ENCODE measurements at regions not wholly inside any gene's neighbourhood (a gene's known extent, or its start where the extent isn't known, plus 50 kb on each side); places are given as distances from the start of the nearest gene placed in this dataset.
A peak's percentile ranks its signal among the peaks of the same experiment; 100 is the strongest.
"Not testable (repeated sequence)": the region's sequence is repeated elsewhere in the genome, so short reads cannot be mapped to it uniquely, and the experiment has no call there.

DNA sequence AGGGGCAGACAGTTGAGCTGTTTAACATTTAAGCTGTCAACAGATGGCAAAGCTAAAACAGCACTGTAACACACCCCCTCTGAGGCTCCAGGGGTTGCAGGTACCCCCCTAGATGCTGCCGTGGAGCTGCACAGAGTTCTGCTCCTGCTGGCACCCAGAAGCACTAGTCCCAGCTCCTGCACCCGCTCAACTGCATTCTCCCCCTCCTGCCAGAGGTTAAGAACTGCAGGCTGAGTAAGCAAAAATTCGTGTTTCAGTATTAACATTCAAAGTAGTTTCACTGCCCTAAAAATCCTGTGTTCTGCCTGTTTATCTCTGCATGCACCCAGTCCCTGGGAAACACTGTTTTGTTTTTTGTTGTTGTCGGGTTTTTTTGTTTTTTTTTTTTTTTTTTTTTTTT, 790.8 kb upstream of the KCND2 start:
- DNase-seq, result no peak

DNA sequence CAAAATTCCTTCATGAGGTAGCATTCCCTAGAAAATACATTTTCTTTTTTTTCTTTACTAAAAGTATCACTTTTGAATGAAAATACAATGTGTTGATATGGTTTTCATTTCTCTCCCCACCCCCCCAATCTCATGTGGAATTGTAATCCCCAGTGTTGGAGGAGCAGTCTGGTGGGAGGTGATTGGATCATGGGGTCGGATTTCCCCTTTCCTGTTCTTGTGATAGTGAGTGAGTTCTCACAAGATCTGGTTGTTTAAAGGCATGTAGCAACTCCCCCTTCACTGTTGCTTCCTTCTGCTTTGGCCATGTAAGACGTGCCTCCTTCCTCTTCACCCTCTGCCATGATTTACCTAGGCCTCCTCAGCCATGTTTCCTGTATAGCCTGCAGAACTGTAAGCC, 790.3 kb upstream of the KCND2 start:
- no peak for DNase-seq

DNA sequence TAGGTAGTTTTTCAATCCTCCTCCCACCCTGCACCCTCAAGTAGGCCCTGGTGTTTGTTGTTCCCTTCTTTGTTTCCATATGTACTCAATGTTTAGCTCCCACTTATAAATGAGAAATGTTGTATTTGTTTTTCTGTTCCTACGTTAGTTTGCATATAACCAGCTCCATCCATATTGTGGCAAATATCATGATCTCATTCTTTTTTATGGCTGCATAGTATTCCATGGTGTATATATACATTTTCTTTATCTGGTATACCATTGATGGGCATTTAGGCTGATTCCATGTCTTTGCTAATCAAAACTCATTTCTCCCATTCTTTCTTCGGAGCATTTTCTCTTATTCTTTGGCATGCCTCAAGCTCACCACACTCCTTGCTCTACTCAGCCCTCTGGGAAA, 789.6 kb upstream of the KCND2 start:
- DNase-seq, result no peak

DNA sequence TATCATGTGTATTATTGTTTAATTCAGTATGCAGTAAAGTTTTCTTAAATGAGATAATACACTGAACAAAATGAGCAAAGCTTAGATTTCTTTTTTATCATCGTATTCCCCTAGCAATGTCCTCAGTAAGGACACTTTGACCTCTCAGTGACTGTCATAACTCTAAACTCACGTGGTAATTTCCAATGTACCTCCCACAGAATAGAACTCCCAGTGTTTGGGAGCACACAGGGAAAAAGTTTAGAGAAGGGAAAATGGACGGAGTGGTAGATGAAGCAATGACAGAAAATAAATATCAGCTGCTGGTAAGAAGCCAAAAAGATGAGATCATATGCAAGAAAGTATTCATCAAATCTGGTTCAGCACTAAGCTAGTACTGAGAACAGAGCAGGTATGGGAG, 758.6 kb upstream of the KCND2 start:
- DNase-seq, result no peak

DNA sequence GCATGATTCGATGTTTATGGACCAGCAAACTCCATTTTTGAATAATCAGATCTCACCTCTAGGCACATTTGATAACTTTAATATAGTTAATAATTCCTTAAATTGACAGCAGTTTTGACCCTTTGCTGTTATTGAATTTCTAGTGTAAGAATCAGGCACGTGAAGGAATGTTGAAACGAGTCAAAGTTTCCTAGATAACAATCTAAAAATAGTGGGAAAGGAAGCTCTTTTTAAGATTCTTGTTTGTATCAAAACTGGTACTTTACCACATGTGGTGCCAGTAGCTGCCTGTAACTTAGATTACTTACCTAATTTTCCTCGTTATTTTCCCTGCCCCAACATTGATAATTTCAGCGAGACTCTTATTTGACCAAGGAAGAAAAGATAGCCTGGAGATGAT, 757.8 kb upstream of the KCND2 start:
- DNase-seq, result no peak

DNA sequence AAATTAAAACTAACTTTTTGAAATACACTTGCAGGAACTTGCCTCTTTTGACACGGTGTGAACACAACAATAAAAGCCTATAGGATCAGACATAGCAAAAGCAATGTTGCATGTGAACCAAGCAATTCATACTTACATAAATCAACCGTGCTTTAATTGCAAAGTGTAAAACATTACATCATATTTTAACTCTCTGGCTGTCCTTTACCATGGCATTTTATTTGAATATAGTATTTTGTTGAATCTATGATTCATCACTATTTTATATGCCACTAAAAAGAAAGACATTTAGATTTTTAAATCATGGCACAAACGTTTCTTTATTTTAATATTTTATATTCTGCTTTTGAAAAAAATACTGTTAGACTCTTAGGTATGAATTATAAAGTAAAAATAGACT, 757.0 kb upstream of the KCND2 start:
- no peak for DNase-seq

DNA sequence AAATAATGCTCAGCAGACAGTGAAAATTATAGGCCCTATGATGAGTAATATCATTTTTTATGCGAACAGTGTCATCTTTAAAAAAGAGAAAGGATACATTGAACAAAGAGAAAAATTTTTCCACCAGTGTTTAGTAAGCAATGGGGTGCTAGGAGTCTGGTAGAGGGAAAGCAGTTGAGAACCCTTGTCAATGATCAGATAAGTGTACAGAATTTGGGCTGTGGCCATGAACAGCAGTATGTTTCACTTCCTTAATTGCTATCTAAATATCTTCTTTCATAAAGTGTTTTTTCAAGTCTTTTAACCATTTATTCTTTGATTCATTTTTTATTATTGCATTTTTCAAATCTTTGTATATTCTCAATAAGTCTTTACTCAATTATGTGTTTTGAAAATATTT, 750.7 kb upstream of the KCND2 start:
- DNase-seq, result no peak

DNA sequence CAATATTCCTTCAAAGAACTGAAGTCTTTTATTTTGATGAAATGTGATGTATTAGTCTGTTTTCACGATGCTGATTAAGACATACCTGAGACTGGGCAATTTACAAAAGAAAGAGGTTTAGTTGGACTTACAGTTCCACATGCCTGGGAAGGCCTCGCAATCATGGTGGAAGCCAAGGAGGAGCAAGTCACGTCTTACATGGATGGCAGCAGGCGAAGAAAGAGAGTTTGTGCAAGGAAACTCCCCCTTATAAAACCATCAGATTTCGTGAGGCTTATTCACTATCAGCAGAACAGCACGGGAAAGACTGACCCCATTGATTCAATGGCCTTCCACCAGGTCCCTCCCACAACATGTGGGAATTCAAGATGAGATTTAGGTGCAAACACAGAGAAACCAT, 750.3 kb upstream of the KCND2 start:
- no peak for DNase-seq

DNA sequence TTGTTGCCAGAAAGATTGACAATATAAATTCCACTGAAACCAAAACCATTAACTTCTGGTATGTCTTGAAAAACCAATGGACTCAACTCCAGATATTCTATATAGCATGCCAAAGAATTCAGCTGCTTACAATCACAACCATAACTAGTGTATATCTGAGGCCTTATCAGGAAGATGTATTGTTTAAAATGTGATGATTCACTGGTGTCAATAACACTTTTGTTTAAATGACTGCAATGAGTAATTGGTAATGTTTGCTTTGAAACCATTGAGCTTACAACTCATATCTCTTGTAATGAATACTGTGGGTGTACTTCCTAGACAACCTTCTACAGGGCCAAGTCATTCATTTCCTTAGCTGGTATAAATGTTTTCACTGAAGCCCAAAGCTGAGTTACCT, 727.9 kb upstream of the KCND2 start:
- no peak for DNase-seq

DNA sequence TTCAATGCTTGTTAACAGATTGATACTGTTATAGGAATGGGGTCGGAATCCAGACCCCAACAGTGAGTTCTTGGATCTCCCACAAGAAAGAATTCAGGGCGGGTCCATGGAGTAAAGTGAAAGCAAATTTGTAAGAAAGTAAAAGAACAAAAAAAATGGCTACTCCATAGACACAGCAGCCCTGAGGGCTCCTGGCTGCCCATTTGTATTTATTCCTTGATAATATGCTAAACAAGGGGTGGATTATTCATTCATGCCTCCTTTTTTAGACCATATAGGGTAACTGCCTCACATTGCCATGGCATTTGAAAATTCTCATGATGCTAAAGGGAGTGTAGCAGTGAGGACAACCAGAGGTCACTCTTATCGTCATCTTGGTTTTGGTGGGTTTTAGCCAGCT, 717.2 kb upstream of the KCND2 start:
- no peak for DNase-seq

DNA sequence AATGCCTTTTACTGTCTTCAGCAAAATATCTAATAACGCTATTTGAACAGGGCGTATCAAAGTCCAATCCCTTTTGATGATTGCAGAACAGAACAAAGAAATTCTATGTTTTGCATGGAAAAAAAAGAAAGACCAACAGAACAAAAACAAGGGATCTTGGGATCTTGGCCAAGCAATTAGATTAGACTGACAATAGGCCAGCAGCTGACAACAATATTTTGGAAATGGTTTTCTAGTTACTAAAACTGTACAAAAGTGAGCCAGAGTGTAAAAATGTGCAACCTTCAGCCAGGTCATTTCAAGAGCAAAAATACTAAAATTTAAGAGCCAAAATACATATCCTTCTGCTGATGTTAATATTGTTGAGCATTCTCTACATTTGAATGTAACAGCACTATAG, 716.5 kb upstream of the KCND2 start:
- DNase-seq, result no peak

DNA sequence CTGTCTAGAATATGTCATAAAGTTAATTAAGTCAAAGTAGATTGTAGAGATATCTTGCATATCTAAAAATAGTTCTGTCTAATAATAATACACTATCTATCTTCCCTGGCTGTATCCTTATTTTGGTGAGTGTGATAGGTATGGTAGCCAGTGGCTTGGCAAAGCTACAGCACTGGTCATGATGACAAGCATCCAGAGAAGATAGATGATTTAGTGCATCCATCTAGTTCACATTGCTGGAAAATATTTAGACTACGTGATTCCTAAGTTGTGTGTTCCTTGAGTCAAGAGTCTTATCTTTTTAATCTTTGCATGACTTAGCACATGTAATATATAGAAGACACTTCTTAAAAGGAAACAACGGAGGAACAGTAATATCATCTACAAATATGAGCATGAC, 711.2 kb upstream of the KCND2 start:
- no peak for DNase-seq

DNA sequence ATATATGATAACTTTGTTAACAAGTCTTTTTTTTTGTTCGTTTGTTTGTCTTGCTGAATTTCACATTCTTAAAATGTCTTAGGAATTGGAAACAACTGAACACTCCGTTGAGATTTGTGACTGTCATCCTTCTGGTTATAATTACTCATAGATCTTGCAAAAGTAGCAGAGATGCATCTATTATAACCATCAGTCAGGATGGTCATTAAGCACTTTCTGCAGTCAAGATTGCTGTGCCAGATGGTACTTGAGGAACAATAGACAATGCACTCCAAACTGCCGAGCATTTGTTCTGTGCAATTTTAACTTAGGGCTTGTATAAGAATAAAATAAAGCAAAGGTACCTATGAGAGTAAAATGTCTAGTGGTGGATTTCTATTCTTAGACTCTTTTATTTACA, 710.1 kb upstream of the KCND2 start:
- DNase-seq, result no peak

DNA sequence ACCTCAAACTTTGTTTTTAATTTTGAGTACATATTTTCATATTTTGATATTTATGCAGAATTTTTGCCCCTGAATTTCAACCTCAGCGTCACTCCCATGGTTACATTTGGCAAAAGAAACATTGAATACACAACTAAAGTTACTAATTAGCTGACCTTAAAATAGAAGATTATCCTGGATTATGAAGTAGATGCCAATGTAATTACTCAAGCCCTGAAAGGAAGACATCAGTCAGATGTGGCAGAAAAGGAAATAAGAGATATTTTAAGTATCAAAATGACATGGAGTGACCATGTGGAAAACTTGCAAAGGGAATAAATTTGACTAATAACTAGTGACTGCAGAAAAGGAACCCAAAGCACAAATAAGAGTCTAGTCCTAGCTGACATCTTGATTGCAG, 701.3 kb upstream of the KCND2 start:
- no peak for DNase-seq

DNA sequence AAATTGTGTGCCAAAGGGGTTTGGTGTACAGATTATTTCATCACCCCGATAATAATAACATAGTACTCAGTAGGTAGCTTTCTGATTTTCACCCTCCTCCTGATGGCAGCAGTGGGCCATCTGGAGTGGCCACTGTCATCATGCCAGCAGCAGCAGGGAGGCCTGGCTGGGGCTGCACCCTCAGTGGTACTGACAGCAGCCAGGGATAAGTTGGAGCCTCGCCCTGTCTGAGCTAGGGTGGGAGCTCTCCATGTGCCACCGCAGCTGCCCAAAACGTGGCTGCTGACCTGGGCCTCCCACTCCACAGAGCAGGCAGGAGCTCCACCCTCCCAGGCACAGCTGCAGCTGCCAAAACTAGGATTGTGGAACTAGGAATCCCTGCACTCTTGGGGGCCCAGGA, 700.8 kb upstream of the KCND2 start:
- DNase-seq, result no peak

DNA sequence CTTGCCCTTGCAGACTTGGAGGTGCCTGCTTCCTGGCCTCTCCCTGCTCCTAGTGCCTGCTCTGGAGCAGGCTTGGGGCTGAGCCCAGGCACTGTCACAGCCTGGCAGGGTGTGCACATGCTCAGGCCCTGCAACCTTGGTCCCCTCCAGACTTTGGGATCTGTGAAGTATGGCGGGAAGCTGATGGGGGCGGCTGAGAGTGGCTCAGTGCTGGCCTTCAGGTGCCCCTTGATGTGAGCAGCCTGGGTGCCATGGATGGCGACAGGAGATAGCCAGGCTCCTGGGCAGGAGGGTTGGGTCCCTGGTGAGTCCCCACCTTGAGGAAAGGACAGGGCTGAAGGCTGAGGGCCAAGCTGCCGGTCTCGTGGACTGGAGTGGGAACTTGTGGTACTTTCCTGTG, 700.4 kb upstream of the KCND2 start:
- DNase-seq, result no peak

DNA sequence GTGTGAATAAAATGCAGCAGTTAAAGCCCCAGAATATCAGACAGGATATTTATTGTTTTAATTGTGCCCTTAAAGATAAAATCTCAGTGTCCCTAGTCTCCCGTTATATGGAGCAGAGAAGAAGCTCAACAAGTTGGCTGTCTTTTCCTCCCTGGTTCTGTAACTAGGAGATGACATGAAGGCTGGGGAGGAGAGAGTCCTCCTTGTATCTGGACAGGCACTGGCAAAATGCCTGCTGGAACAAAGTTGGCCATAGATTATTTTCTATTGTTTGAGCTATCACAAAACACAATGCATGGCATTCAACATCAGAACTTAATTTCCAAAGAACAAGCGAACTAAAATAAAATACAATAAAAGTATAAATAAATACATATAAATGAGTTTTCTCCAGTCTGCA, 694.9 kb upstream of the KCND2 start:
- DNase-seq, result no peak

DNA sequence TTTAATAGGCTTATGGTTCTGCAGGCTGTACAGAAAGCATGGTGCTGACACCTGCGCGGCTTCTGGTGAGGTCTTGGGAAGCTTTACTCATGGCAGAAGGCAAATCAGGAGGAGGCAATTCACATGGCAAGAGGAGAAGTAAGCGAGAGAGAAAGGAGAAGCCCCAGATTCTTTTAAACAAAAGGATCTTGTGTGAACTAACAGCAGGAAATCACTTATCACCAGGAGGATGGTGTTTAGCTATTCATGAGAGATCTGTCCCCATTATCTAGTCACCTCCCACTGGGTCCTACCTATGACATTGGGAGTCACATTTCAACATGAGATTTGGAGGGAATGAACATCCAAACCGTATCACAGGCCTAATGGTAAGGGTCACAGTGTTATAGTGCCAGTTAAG, 678.0 kb upstream of the KCND2 start:
- peak; percentile 70 for DNase-seq

DNA sequence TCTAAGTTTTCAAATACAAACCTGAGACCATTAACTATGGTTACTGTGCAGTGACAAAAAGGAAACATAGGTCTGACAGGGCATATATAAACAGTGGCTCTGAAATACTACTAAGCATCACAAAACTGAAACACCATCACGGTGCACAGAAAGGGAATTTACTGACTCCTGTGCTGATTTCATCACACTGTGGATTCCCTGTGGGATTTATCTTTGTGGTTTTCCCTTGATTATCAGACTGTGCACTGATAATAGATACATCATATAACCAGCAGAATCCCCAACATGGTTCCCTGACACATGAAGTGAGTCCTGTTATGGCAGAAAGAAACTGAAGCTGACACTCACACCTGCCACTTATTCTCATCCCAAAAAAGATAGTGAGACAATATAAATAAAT, 676.3 kb upstream of the KCND2 start:
- no peak for DNase-seq

DNA sequence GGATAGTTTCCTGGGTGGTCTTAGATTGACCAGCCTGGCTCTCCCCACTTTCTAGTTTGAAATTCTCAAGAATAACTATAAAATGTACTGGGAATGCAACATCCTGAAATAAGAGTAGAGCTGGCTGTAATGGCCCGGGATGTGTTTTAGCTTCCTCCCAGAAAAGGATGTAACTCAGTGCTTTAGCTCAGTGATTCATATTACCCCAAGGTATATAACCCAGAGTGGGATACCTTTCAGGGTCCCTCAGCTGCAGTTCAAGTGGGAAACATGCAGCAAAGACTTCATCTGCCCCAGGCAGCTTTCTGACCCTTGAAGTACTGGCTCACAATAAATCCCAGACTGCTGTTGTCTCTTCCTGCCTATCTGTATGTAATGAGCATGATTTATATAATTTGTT, 666.7 kb upstream of the KCND2 start:
- DNase-seq, result no peak

DNA sequence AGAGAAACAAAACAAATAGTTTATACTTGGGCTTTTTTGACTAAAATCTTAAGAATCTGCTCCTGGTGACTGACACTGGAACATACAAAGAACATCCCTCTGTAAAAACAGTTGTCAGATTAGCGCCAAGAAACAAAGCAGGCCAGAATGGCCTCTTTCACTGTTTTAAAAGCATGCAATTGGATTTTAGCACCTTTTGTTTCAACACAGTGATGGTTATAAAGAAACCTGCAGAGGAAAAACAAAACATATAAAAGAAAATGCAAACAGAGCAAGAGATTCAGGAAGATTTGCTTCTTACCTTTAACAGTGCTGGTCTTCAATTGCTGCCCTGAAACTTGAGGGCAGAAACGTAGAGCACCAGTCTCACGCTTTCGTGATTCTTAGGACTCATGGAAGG, 652.2 kb upstream of the KCND2 start:
- no peak for DNase-seq

DNA sequence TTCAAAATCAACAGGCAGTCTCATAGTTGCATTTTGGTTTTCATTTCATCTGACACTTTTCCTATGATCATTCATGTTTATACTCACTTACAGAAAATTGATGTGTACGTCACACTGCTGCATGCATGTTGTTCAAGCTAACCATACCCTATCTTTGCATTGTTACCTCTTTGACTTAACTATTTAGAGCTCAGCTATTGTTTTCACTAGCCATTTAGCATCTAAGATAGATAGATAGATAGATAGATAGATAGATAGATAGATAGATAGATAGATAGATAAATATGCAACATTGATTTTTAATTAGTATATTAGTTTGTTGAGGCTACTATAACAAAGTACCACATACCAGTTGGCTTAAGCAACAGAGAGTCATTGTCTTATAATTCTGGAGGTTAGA, 649.5 kb upstream of the KCND2 start:
- DNase-seq, result no peak

DNA sequence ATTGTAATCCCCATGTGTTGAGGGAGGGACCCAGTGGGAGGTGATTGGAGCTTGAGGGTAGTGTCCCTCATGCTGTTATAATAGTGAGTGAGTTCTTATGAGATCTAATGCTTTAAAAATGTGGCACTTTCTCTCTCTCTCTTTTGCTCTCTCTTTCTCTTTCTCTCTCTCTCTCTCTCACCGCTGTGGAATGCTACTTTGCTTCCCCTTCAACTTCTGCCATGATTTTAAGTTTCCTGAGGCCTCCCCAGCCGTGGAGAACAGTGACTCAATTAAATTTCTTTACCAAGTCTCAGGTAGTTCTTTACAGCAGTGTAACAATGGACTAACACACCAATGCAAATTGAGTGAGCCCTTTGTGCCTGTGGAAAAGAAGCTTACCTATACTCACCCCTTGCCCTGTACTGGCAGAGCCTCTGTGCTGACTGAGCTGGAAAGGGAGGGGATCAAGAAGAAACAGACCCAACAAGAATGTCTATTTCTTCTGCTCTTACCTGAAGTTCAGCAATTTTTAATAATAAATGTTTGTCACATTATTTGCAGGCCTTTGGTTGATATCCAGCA, 642.5 kb upstream of the KCND2 start:
- no peak for DNase-seq

DNA sequence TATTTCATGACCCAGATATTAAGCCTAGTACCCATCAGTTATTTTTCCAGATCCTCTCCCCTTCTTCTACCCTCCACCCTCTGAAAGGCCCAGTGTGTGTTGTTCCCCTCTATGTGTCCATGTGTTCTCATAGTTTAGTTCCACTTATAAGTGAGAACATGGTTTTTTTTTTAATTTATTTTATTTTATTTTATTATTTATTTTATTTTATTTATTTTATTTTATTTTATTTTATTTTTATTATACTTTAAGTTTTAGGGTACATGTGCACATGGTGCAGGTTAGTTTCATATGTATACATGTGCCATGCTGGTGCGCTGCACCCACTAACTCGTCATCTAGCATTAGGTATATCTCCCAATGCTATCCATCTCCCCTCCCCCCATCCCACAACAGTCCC, 639.2 kb upstream of the KCND2 start:
- not testable (repeated sequence) for DNase-seq

DNA sequence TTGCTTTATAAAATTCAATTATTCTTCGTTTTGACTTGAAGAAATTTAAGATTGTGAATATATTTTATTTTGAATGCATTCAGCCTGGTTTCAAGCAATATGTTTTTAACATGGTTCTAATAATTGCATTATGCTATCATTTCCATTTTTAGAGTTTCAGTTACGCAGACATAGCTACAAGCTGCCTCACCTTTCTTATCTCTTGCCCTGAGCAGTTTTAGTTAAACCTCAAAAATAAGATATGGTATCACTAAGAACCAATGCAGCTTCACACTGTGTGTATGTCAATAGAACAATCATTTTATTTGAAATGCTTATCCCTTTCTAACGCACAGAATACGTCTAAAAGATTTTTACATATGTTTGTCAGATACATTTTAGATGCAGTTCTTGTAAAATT, 632.6 kb upstream of the KCND2 start:
- DNase-seq, result no peak

DNA sequence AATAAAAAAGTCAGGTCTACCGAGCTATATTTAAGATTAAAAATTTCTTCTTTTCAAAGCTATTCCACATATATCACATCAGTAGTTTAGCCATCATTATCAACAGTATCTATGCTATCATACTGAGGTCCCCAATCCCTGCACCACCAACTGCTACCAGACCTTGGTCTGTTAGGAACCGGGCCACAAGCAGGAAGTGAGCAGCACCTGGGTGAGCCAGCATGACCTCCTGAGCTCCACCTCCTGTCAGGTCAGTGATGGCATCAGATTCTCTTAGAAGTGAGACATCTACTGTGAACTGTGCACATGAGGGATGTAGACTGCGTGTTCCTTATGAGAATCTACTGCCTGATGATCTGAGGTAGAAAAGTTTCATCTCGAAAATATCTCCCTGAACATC, 632.1 kb upstream of the KCND2 start:
- no peak for DNase-seq
